GM12874 (cell line): ENCODE measurements at regions not wholly inside any gene's neighbourhood (a gene's known extent, or its start where the extent isn't known, plus 50 kb on each side); places are given as distances from the start of the nearest gene placed in this dataset.

ENCODE experiments used
- CTCF ChIP-seq: IDR thresholded peaks from 2 replicates; pipeline ENCODE4 v1.5.1; 2011; ENCODE audit warnings: low read depth, mild to moderate bottlenecking, control low read depth, low read length, moderate library complexity; ENCODE audit not compliant: insufficient read depth

DNA sequence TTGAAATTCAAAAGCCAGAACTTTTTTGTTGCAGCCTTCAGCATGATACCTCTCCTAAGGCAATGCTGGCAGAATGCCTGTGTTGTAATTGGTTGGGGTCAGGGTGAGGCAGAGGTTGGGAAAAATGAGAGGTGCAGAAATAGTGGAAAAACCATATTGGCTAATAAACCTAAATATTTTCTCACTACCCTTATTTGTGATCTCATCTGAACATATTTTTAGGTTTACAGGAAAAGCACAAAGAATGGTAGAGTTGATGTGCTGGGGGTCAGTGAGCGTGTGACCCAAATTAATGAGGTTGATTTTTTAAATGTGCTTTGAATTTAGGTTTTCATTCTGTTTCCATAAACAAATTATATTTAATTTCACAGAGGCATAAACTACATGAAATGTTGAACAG is 437.3 kb downstream of the HDGFL1 start:
- no peak for TF ChIP-seq CTCF

GRCh38 chr6:23011615-23012014 is 442.2 kb downstream of the HDGFL1 start:
- TF ChIP-seq CTCF = no peak

- TF ChIP-seq CTCF = no peak
Measured at GRCh38 chr6:23013776-23014175, 444.4 kb downstream of the HDGFL1 start.

GRCh38 chr6:23016696-23017095 is 447.3 kb downstream of the HDGFL1 start:
- TF ChIP-seq CTCF = no peak

DNA sequence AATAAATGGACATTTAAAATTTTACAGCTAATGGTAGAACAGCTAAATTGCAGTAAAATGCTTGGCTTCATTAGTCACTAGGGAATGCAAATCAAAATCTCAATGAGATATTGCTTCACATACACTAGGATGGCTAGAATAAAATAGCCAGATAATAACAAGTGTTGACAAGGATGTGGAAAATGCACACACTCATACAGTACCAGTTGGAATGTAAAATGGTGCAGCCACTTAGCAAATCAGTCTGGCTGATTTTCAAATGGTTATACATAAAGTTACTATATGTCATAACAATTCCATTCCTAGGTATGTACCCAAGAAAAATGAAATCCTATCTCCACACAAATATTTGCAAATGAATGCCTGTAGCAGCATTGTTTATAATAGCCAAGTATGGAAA is 452.1 kb downstream of the HDGFL1 start:
- TF ChIP-seq CTCF = no peak

GRCh38 chr6:23027281-23027680 is 457.9 kb downstream of the HDGFL1 start:
- TF ChIP-seq CTCF = no peak

- no peak for TF ChIP-seq CTCF
Measured at GRCh38 chr6:23031986-23032385, 462.6 kb downstream of the HDGFL1 start.

- no peak for TF ChIP-seq CTCF
Measured at GRCh38 chr6:23034926-23035325, 465.6 kb downstream of the HDGFL1 start.
